ENCODE measurements at regions not wholly inside any gene's neighbourhood (a gene's known extent, or its start where the extent isn't known, plus 50 kb on each side); places are given as distances from the start of the nearest gene placed in this dataset.
A peak's percentile ranks its signal among the peaks of the same experiment; 100 is the strongest.

DNA sequence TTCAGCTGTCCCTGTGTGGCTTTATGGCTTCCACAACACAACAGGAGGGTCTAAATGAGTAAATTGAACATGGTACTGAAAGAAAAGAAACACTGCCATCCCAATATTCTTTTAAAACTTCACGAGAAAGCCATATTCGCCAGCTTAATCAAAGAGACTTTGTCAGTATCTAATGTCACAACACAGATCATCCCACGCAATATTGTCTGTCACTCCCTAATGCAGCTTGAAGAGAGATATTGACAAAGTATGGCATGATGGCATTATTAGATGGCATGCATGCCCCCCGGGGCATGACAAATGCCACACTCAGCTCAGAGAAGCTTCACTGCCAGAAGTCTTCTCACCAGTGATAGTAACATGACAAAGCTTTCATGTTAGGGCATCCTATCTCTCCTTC is 197.8 kb downstream of the TTC8 start:
- DNase-seq = no peak

- DNase-seq = no peak
Observed at GRCh38 chr14:89024691-89025090, 200.2 kb downstream of the TTC8 start.

GRCh38 chr14:89025561-89026236 is 201.2 kb downstream of the TTC8 start:
- DNase-seq = no peak

DNA sequence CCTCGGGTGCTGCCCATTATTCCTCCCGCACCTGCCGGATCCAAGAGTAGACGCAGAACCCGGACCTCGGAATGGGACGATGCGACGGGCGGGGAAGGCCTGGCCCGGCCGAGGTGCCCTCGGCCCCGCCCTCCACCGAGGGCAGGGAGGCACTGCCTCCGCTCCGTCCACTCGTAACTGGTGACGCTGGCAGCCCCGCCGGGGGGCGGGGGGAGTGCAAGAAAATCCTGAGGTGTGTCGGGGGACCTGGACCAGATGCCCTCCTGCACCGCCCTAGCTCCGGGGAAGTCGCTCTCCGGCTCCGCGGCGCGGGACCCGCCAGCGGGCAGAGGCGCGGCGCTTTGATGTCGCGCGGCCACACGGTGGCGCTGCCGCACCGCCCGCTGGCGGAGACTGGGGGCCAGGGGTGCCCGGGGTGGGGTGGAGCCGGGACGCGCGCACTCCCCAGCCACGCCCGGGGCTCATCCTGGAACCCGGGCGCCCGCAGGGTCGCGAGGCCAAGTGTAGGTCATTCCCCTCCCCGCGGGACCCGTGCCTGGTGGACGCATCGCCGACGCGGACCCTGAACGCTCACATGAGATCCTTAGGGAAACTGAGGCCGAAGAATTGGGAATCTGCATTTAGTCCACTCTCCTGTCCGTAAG is 202.8 kb downstream of the TTC8 start:
- DNase-seq = peak; percentile 51 to 68

DNA sequence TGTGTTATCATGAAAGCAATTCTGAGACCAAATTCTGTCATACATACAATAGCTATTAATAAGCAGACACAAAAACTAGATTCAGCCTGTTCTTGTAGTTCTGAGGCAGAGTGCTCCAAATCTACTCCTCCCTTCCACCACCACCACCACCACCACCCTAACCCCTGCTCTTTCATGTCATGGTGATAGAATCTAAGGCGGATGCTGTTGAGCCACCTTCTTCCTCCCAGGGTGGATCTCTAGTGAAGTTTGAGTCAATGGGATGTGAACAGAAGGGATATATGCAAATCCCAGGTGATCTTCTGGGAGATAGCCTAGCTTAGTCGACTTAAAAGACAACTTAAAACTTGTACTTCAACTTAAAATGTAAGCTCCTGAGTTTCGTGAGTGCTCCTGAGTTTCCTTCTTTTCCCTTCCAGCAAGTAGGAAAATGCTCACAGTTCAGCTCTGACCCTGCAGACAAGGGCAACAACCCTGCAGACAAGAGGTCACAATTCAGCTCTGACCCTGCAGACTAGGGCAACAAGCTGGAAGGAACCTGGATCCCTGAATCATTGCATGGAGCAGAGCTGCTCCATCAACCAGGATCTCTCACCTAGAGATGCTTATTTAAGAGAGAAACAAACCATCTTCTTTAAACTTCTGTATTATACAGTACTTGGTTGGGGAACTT is 204.1 kb downstream of the TTC8 start:
- no peak for DNase-seq

DNA sequence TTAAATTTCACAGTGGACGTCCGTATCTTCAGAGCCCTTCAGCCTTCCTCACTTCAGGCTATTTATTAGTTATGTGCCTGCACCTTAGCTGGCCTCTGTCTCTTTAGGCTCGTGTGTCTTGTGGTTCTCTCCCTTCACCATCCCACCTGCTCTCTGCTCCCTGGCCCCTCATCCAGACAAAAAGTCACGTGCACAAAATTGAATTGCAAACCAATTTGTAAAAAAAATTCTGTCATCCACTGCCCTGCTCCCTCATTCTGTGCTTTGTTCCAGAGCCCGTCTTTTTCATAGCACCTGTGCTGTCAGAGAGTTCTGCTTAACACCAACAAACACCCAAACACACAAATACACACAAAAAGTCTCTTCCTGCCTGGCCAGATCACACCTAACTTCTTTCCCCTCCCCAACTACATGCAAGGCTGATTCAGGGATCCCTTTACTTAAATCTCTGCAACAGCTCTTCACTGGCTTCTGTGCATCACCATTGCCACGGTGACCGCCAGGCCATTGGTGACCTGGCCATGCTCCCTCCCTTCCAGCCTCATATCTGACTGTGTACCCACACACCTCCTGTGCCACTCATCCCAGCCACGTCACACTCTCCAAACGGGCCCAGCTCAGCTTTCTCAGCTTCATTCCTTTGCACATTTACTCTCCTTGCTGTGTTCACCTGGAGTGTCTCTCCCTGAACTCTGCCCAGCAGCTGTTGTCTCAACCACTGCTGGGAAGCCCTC is 205.7 kb downstream of the TTC8 start:
- DNase-seq = no peak

DNA sequence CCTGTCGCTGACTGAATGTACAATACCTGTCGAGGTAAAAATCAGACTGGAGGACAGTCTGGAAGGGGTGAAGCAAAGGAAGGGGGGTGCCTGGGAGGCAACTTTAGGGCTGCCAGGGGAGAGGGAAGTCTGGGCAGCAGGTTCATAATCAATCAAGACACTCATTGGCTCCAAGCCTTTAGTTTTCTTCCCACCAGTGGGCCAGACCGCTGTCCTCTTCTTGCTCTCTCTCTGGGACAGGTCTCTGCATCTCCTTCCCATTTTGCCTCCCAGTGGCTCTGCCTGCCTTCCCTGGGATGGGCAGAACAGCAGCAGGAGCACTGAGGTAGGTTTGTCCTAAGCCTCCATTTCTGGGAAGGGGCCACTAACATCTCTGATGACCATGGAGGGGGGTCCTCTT is 206.5 kb downstream of the TTC8 start:
- DNase-seq = no peak

GRCh38 chr14:89032086-89032649 is 207.7 kb downstream of the TTC8 start:
- no peak for DNase-seq

DNA sequence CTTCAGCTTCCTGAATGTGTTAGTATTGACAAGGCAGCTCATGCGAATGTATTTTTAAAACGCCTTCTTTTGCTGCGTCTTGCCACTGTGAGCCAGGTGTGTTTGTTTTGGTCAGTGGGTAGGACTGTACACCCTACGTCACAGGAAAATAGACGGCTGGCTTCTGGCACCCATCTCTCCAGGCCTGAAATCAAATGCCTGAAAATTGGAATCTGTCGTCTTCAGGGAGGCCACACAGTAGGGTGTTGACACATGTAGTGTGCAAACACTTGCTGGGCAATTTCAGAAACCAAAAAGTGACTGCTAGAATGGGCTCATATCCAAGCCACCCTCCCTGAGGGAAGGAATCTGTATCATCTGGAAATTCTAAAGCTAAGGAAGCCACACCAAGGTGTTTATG is 209.3 kb downstream of the TTC8 start:
- no peak for DNase-seq

- DNase-seq = no peak
Observed at GRCh38 chr14:89036371-89036770, 211.9 kb downstream of the TTC8 start.

GRCh38 chr14:89037065-89037464 is 212.6 kb downstream of the TTC8 start:
- DNase-seq = no peak

DNA sequence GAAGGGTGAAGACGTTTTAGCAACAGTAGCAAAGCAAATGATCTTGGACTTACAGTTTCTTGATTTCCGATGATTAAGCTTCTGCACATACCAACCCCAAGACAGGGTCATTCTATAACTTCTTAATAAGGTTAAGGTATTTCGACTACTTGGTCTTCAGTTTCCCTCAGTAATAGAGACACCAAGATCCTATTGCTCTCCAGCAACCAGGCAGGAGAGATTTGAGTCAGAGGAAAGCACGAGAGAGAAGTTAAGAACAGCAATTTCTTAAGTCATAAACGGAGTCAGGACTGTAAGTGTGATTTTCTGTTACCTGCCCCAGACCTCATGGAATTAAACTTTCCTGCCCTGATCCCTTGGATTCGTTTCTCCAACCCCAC is 215.6 kb downstream of the TTC8 start:
- DNase-seq = no peak

GRCh38 chr14:89040460-89041256 is 216.2 kb downstream of the TTC8 start:
- peak; percentile 88 for DNase-seq

DNA sequence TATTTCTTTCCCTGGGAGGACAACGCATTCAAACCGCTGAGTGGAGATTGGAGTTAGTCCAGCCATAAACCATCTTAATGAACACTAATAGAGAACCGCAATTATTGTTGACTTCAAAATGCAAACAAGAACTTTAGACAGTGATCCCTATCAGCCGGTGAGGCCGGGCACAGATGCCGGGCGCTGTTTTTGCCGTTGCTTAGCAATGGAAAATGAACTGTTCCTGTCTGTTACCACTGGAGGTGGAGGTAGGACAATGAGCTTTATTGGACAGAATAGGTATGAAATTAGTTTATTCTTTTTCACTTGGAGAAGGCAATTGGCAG is 216.8 kb downstream of the TTC8 start:
- no peak for DNase-seq

DNA sequence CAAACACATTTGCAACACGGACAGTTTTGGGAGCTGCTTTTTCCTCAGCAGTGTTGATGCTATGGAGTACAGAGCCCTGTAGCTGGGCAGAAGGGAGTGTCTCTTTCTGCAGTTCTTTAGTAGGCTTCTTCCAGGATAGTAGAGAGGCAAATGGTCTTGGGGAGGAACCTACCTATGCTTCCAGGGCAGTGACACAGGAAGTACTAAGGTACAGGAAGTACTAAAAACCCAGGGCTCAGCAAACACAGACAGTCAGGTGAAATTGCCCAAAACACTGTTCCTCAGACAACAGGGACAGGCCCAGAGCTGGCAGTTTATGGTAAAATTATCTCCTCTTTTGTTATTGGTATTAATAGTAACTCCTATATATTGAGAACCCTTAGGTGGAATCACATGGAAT is 217.6 kb downstream of the TTC8 start:
- DNase-seq = no peak

DNA sequence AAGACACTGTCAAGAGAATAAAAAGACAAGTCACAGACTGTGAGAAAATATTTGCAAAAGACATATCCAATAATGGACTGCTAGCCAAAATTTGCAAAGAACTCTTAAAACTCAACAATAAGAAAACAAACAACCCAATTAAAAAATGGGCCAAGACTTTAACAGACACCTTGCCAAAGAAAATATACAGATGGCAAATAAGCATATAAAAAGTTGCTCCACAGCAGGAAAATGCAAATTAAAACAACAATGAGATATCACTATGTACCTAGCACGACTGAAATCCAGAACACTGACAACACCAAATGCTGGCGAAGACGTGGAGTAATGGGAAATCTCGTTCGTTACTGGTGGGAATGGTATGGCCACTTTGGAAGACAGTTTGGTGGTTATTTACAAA is 228.9 kb downstream of the TTC8 start:
- DNase-seq = no peak

- DNase-seq = no peak
Observed at GRCh38 chr14:89056394-89056793, 231.9 kb downstream of the TTC8 start.

DNA sequence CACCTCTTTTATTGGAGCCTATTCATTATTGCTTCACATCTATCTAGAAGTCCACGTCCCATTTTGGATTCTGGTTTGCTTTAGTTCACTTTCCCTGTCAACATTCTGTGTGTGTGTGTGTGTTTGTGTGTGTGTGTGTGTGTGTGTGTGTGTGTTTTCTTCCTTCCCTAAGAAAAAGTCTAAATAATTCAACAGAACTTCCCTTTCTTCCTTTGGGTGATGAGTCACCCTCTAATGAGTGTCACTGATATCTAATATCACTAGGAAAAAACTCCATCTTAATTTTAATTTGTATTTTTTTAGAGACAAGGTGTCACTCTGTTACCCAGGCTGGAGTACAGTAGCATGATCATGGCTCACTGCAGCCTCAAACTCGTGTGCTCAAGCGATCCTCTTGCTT is 234.2 kb downstream of the TTC8 start:
- DNase-seq = no peak

- DNase-seq = no peak
Observed at GRCh38 chr14:89060191-89060590, 235.7 kb downstream of the TTC8 start.

GRCh38 chr14:89061696-89062095 is 237.2 kb downstream of the TTC8 start:
- no peak for DNase-seq

DNA sequence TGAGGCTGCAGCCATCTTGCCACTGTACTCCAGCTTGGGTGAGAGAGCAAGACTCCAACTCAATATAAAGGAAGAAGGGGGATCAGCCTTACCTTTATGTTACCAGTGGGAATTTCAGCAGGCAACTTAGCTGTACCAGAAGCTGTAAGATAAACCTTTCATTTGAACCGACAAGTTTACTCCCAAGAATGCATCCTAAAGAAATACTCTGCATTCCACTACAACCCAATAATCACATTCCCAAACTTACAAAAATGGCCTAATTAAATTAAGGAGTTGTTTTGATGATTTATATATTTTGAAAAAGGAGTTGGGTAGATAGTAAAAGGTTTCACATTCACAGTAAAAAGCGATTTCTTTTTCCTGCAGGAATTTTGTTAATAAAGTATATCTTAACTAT is 241.4 kb downstream of the TTC8 start:
- no peak for DNase-seq

- DNase-seq = no peak
Observed at GRCh38 chr14:89067293-89067972, 243.0 kb downstream of the TTC8 start.

Data from stimulated activated CD4-positive, alpha-beta T cell treated with anti-CD3 and anti-CD28 coated beads, Interleukin-2, amount 100 ng/mL, for 48 hours (primary cell).